ENCODE measurements at regions not wholly inside any gene's neighbourhood (a gene's known extent, or its start where the extent isn't known, plus 50 kb on each side); places are given as distances from the start of the nearest gene placed in this dataset.

DNA sequence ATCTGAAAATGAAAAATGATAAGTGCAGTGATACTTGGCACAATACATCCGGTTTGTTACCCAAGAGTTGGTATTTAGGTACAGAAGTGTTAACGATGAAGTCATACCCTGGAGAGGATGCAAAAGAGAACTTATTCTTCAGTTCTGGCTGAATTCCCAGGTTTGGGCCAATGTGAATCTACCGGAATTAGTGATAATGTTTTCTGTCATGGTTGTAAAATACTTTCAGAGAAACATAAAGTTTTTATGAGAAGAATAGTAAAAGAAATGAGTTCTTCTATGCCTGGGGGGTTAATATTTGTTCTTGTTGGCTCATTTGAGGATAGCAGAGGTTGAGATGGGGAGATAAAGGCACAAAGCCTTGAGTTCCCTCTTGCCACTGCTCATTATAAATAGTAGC lies 509.9 kb upstream of the POU3F2 start:
- TF ChIP-seq CTCF (IDR thresholded peaks at IDR 0.05) (no peak), EZH2 (IDR thresholded peaks at IDR 0.05; ENCODE audit: borderline replicate concordance, insufficient read depth, low read depth, low read length, poor library complexity, severe bottlenecking) (no peak)

All from B cell (primary cell).